ENCODE measurements at regions not wholly inside any gene's neighbourhood (a gene's known extent, or its start where the extent isn't known, plus 50 kb on each side); places are given as distances from the start of the nearest gene placed in this dataset.

DNA sequence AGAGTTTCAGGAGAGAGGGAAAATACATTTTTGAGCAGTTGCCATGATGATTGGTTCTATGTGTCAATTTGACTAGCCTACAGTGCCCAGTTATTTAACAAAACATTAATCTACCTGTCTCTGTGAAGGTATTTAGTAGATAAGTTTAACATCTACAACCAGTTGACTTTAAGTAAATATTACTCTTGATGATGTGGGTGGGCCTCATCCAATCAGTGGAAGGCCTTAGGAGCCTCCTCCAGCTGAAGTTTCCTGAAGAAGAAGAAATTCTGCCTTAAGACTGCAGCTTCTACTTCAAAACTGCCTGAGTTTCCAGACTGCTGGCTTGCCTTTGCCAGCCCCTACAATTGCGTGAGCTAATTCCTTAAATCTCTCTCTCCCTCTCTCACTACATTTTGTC lies 93.6 kb downstream of the OXSM start:
- H3K27ac ChIP-seq: no peak overlapping the region
- no peak for TF ChIP-seq ZFX (IDR thresholded peaks at IDR 0.05)
- TF ChIP-seq, protein P1, sequence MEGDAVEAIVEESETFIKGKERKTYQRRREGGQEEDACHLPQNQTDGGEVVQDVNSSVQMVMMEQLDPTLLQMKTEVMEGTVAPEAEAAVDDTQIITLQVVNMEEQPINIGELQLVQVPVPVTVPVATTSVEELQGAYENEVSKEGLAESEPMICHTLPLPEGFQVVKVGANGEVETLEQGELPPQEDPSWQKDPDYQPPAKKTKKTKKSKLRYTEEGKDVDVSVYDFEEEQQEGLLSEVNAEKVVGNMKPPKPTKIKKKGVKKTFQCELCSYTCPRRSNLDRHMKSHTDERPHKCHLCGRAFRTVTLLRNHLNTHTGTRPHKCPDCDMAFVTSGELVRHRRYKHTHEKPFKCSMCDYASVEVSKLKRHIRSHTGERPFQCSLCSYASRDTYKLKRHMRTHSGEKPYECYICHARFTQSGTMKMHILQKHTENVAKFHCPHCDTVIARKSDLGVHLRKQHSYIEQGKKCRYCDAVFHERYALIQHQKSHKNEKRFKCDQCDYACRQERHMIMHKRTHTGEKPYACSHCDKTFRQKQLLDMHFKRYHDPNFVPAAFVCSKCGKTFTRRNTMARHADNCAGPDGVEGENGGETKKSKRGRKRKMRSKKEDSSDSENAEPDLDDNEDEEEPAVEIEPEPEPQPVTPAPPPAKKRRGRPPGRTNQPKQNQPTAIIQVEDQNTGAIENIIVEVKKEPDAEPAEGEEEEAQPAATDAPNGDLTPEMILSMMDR (conservative IDR thresholded peaks at IDR 0.05): no peak

DNA sequence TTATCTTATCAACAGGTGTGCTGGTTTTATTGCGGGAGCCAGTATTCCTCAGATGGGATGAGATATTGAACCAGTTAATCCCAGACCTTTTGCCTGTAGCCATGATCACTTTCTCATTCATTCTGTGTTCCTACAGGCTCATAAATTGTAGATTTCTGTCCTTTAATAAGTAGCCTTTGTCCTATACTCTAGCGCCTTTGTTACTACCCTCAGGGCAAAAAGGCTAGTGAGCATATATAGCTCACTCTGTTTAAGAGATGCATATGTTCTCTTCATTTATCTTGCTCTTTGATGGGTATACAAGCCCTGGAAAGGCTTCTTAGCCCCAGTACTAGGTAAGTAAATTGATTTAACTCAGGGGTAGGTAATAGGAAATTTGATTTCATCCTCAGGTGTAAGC lies 95.1 kb downstream of the OXSM start:
- H3K27ac ChIP-seq: no peak overlapping the region
- TF ChIP-seq ZFX (IDR thresholded peaks at IDR 0.05): no peak
- TF ChIP-seq, protein P1 (conservative IDR thresholded peaks at IDR 0.05): no peak

DNA sequence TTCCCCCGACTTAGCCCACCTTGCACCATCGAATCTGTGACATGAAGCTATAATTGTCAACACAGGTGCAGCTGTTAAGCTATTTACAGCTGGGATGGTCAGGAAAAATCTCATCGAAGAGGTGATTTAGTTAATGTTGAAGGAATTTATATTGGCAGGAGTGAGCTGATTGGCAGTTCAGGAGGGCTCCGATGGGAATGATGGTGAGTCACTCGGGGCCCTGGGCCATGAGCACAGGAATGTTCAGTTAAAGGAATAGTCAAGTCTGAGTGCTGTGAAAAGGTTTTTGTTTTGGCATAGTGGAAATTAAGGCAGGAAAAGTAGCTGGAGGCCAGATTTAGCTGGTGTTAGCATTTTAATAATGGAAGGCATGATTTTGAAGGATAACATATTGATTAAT lies 95.7 kb downstream of the OXSM start:
- no peak for TF ChIP-seq ZFX (IDR thresholded peaks at IDR 0.05)
- TF ChIP-seq, protein P1 (conservative IDR thresholded peaks at IDR 0.05): no peak
- H3K27ac ChIP-seq: no peak overlapping the region

DNA sequence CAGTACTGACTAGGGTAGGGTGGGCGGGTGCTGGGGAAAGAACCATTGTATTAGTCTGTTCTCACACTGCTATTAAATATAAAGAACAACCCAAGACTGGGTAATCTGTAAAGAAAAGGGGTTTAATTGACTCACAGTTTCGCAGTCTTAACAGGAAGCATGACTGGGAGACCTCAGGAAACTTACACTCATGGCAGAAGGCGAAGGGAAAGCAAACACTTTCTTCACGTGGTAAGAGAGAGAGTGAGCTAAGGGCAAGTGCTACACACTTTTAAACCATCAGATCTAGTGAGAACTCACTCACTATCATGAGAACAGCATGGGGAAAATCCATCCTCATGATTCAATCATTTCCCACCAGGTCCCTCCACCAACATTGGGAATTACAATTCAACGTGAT lies 98.0 kb downstream of the OXSM start:
- TF ChIP-seq, protein P1 (conservative IDR thresholded peaks at IDR 0.05): no peak
- TF ChIP-seq ZFX (IDR thresholded peaks at IDR 0.05): no peak
- no peak overlapping the region for H3K27ac ChIP-seq

DNA sequence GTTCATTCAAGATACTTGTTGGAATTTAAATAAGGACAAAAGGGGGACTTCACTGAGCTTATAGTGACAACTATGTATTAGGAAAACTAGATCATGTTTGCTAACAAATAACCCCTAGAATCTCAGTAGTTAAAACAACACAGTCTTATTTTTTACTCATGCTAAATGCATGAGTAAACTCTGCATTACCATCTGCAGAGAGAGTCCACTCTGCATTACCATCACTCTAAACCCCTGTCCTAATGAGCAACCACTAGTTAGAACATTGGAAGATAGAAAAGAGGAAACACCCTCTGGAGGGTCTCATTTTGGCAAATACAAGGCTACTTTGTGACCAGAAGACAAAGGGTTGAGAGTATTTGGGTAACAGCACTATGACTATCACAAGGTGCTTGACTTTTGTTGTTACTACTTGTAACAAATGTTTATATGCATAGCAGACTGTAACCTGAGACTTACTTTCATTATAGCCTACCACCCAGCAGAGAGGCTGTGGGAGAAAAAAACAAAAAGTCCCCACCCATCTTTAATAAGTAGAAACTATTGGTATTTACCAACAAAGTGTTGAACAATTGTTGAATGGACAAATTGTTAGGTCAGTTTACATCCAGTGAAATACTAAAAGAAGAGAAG lies 99.1 kb downstream of the OXSM start:
- H3K27ac ChIP-seq: no peak overlapping the region
- TF ChIP-seq, protein P1 (conservative IDR thresholded peaks at IDR 0.05): no peak
- no peak for TF ChIP-seq ZFX (IDR thresholded peaks at IDR 0.05)

DNA sequence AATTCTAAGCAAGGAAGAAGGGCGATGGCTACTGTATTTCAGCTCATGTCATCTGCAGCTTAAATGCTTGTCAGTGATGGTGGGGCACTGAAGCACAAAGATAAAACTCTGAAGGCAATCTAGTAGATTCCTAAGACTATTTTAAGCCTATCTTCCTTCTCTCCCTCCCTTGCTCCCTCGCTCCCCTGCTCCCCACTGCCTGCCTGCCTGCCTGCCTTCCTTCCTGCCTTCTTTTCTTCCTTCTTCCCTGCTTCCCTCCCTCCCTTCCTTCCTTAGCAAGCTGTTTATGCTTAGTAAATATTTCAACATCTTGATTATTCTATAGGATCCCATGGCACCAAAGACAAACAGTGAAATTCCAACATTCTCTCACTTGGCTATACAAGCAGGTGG lies 99.6 kb downstream of the OXSM start:
- TF ChIP-seq ZFX (IDR thresholded peaks at IDR 0.05): no peak
- TF ChIP-seq, protein P1 (conservative IDR thresholded peaks at IDR 0.05): no peak
- no peak overlapping the region for H3K27ac ChIP-seq

DNA sequence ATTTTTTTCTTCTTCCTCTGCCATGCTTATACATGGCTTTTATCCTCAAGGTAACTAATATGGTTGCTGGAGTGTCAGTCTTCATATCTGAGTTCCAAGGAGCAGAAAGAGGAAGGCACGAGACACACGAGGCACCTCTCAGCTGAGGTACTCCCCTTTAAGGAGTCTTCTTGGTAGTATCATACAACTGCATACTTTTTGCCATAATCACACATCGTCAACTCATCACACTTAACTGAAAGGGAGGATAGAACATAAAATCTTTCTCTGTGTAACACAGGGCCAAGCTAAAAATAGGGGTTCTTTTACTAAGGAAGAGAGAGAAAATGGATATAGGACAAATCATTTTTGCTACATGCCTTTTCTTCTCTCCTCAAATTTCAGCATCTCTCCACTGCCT lies 104.2 kb downstream of the OXSM start:
- no peak overlapping the region for H3K27ac ChIP-seq
- TF ChIP-seq ZFX (IDR thresholded peaks at IDR 0.05): no peak
- TF ChIP-seq, protein P1 (conservative IDR thresholded peaks at IDR 0.05): no peak
